Stimulated activated naive CD8-positive, alpha-beta T cell treated with anti-CD3 and anti-CD28 coated beads, Interleukin-15, amount 100 ng/mL, for 72 hours (primary cell): ENCODE measurements at regions not wholly inside any gene's neighbourhood (a gene's known extent, or its start where the extent isn't known, plus 50 kb on each side); places are given as distances from the start of the nearest gene placed in this dataset.
"Not testable (repeated sequence)": the region's sequence is repeated elsewhere in the genome, so short reads cannot be mapped to it uniquely, and the experiment has no call there.

Experiments used
- ATAC-seq: fragments of 150-1000 bp; cut with Tn5 transposase; 2 replicates; pipeline ENCODE4 v1.10.0; 2021; ENCODE audit warnings: mild to moderate bottlenecking, moderate library complexity
- DNase-seq, 2 donors: peaks; one replicate each; pipeline ENCODE4 v3.0.0; 2021 to 2022
- H3K27ac Mint-ChIP-seq, 2 donors: one replicate each; pipeline ENCODE4 v1.8.0; 2022; ENCODE audit warnings: mild to moderate bottlenecking in 2 of 2, mixed read lengths in 2 of 2, moderate library complexity in 2 of 2
- H3K27me3 Mint-ChIP-seq: one replicate; pipeline ENCODE4 v1.8.0; 2022; ENCODE audit warnings: mixed read lengths
- H3K4me1 Mint-ChIP-seq: one replicate; pipeline ENCODE4 v1.8.0; 2022; ENCODE audit warnings: mild to moderate bottlenecking, mixed read lengths
- H3K4me3 Mint-ChIP-seq, 2 donors: one replicate each; pipeline ENCODE4 v1.8.0; 2022; ENCODE audit warnings: mild to moderate bottlenecking in 2 of 2, mixed read lengths in 2 of 2, moderate library complexity in 1 of 2
- H3K9me3 Mint-ChIP-seq, 2 donors: one replicate each; pipeline ENCODE4 v1.8.0; 2022; ENCODE audit warnings: mixed read lengths in 2 of 2

- no peak for ATAC-seq
- Mint-ChIP-seq H3K4me3 (no peak overlapping the region), H3K4me1 (no peaks in the 10 kb centered on the region)
These were observed 203.9 kb downstream of the NUFIP1 start for GRCh38 chr13:44785401-44785800.

GRCh38 chr13:44784708-44785080 lies 204.6 kb downstream of the NUFIP1 start:
- DNase-seq = no peak
- H3K27ac Mint-ChIP-seq = no peak overlapping the region
- ATAC-seq = no peak
- no peaks in the 10 kb centered on the region for H3K9me3 Mint-ChIP-seq
- no peaks in the 10 kb centered on the region for H3K27me3 Mint-ChIP-seq
- no peaks in the 10 kb centered on the region for H3K4me1 Mint-ChIP-seq
- no peak overlapping the region for H3K4me3 Mint-ChIP-seq

More at GRCh38 chr13:44785401-44785800, 203.9 kb downstream of the NUFIP1 start:
- no peak for DNase-seq
- no peak overlapping the region for H3K27ac Mint-ChIP-seq
- H3K27me3 Mint-ChIP-seq = no peaks in the 10 kb centered on the region
- H3K9me3 Mint-ChIP-seq = no peaks in the 10 kb centered on the region

- ATAC-seq = no peak
- no peaks in the 10 kb centered on the region for H3K27me3 Mint-ChIP-seq
- H3K4me1 Mint-ChIP-seq = no peaks in the 10 kb centered on the region
- H3K4me3 Mint-ChIP-seq = no peak overlapping the region
- no peaks in the 10 kb centered on the region for H3K9me3 Mint-ChIP-seq
- no peak for DNase-seq
- H3K27ac Mint-ChIP-seq = no peak overlapping the region
These were observed 205.1 kb downstream of the NUFIP1 start for GRCh38 chr13:44783994-44784707.

GRCh38 chr13:44780591-44781280 lies 204.6 kb upstream of the TSC22D1 start:
- H3K27ac Mint-ChIP-seq = no peak overlapping the region
- no peak for DNase-seq
- no peaks in the 10 kb centered on the region for H3K27me3 Mint-ChIP-seq
- no peak for ATAC-seq
- H3K4me1 Mint-ChIP-seq = no peaks in the 10 kb centered on the region
- H3K9me3 Mint-ChIP-seq = peaks cover 7% of the 10 kb centered on the region in 2 donors
- H3K4me3 Mint-ChIP-seq = no peak overlapping the region

GRCh38 chr13:44778761-44779484 lies 202.8 kb upstream of the TSC22D1 start:
- H3K27ac Mint-ChIP-seq = no peak overlapping the region
- peaks cover 7% of the 10 kb centered on the region in 2 donors for H3K9me3 Mint-ChIP-seq
- DNase-seq = no peak
- H3K4me1 Mint-ChIP-seq = no peaks in the 10 kb centered on the region
- no peaks in the 10 kb centered on the region for H3K27me3 Mint-ChIP-seq
- no peak overlapping the region for H3K4me3 Mint-ChIP-seq
- no peak for ATAC-seq

- not testable (repeated sequence) for H3K4me3 Mint-ChIP-seq, H3K27me3 Mint-ChIP-seq, H3K4me1 Mint-ChIP-seq, ATAC-seq, H3K9me3 Mint-ChIP-seq, DNase-seq, H3K27ac Mint-ChIP-seq
These were observed 199.2 kb upstream of the TSC22D1 start for GRCh38 chr13:44775290-44775689.

GRCh38 chr13:44770951-44771350 lies 194.8 kb upstream of the TSC22D1 start:
- Mint-ChIP-seq H3K9me3 (peaks cover 2% of the 10 kb centered on the region in 2 donors), H3K4me3 (no peak overlapping the region), H3K27ac (no peak overlapping the region), H3K27me3 (no peaks in the 10 kb centered on the region), H3K4me1 (peaks cover 30% of the 10 kb centered on the region)
- DNase-seq (no peak), ATAC-seq (no peak)

GRCh38 chr13:44769686-44770085 lies 193.6 kb upstream of the TSC22D1 start:
- no peak overlapping the region for H3K4me3 Mint-ChIP-seq
- H3K9me3 Mint-ChIP-seq = no peaks in the 10 kb centered on the region

GRCh38 chr13:44768775-44769581 lies 192.8 kb upstream of the TSC22D1 start:
- Mint-ChIP-seq H3K9me3 (no peaks in the 10 kb centered on the region), H3K4me3 (peak overlapping the region; percentile 0 to 53), H3K4me1 (peaks cover 35% of the 10 kb centered on the region), H3K27me3 (peaks cover 6% of the 10 kb centered on the region), H3K27ac (peak overlapping the region; percentile 27 to 70)
- DNase-seq = peak in 1 of 2 donors; percentile 44
- ATAC-seq = peak; percentile 77

More at GRCh38 chr13:44769686-44770085, 193.6 kb upstream of the TSC22D1 start:
- H3K4me1 Mint-ChIP-seq = peaks cover 30% of the 10 kb centered on the region
- no peak for DNase-seq
- ATAC-seq = no peak
- no peaks in the 10 kb centered on the region for H3K27me3 Mint-ChIP-seq
- H3K27ac Mint-ChIP-seq = no peak overlapping the region

GRCh38 chr13:44768239-44768638 lies 192.1 kb upstream of the TSC22D1 start:
- ATAC-seq (peak; percentile 92), DNase-seq (peak; percentile 34 to 65)
- peaks cover 13% of the 10 kb centered on the region for H3K27me3 Mint-ChIP-seq
- H3K27ac Mint-ChIP-seq = peak overlapping the region; percentile 37 to 70
- H3K4me3 Mint-ChIP-seq = peak overlapping the region; percentile 0 to 53
- no peaks in the 10 kb centered on the region for H3K9me3 Mint-ChIP-seq
- H3K4me1 Mint-ChIP-seq = peaks cover 35% of the 10 kb centered on the region

- Mint-ChIP-seq H3K4me1 (peaks cover 35% of the 10 kb centered on the region), H3K27me3 (peaks cover 13% of the 10 kb centered on the region), H3K4me3 (no peak overlapping the region), H3K27ac (no peak overlapping the region), H3K9me3 (no peaks in the 10 kb centered on the region)
- ATAC-seq (no peak), DNase-seq (no peak)
These were observed 188.9 kb upstream of the TSC22D1 start for GRCh38 chr13:44765001-44765471.

- ATAC-seq (no peak), DNase-seq (no peak)
- H3K4me1 Mint-ChIP-seq = peaks cover 32% of the 10 kb centered on the region
- peaks cover 13% of the 10 kb centered on the region for H3K27me3 Mint-ChIP-seq
- H3K9me3 Mint-ChIP-seq = no peaks in the 10 kb centered on the region
- peak overlapping the region in 1 of 2 donors; percentile 19 for H3K27ac Mint-ChIP-seq
- no peak overlapping the region for H3K4me3 Mint-ChIP-seq
These were observed 188.2 kb upstream of the TSC22D1 start for GRCh38 chr13:44764302-44764692.

- Mint-ChIP-seq H3K9me3 (no peaks in the 10 kb centered on the region), H3K27me3 (peaks cover 13% of the 10 kb centered on the region), H3K4me1 (peaks cover 32% of the 10 kb centered on the region), H3K27ac (no peak overlapping the region), H3K4me3 (no peak overlapping the region)
- ATAC-seq (no peak), DNase-seq (no peak)
These were observed 187.6 kb upstream of the TSC22D1 start for GRCh38 chr13:44763615-44764301.

- H3K4me3 Mint-ChIP-seq = no peak overlapping the region
- DNase-seq (no peak), ATAC-seq (no peak)
- peaks cover 13% of the 10 kb centered on the region for H3K27me3 Mint-ChIP-seq
- no peak overlapping the region for H3K27ac Mint-ChIP-seq
- H3K4me1 Mint-ChIP-seq = peaks cover 29% of the 10 kb centered on the region
- H3K9me3 Mint-ChIP-seq = no peaks in the 10 kb centered on the region
These were observed 186.8 kb upstream of the TSC22D1 start for GRCh38 chr13:44762911-44763310.

- peaks cover 13% of the 10 kb centered on the region for H3K27me3 Mint-ChIP-seq
- no peak overlapping the region for H3K4me3 Mint-ChIP-seq
- peak; percentile 42 for ATAC-seq
- no peak overlapping the region for H3K27ac Mint-ChIP-seq
- H3K9me3 Mint-ChIP-seq = no peaks in the 10 kb centered on the region
- no peak for DNase-seq
- H3K4me1 Mint-ChIP-seq = peaks cover 27% of the 10 kb centered on the region
These were observed 184.3 kb upstream of the TSC22D1 start for GRCh38 chr13:44760434-44760833.
